HCT116 (cell line): ENCODE measurements at regions not wholly inside any gene's neighbourhood (a gene's known extent, or its start where the extent isn't known, plus 50 kb on each side); places are given as distances from the start of the nearest gene placed in this dataset.

Source experiments
- ATAC-seq: fragments of 200-7000 bp; cut with Tn5 transposase; 2 replicates; pipeline ENCODE4 v1.9.1; 2020; ENCODE audit warnings: mild to moderate bottlenecking, moderate library complexity
- BruUV-seq: library from RNA; stranded (reverse); fragments of 400-500 nt; replicated peaks from 2 replicates; lab custom pipeline; 2021; lab: Mats Ljungman, UMichigan
- CTCF ChIA-PET: fragments of 300-600 bp; sonication (Branson Sonifier 250); formaldehyde crosslinking; loops from one replicate; lab custom pipeline; 2021; ENCODE audit warnings: antibody characterized with exemption; lab: Charles Lee
- POLR2A ChIA-PET: fragments of 300-600, 350-600 bp; sonication (Branson Sonifier 250); formaldehyde crosslinking; loops from one replicate; lab custom pipeline; 2021; ENCODE audit warnings: antibody characterized with exemption; lab: Charles Lee
- RAD21 ChIA-PET, 2 experiments: fragments of 300-600 bp; sonication (Branson Sonifier 250); formaldehyde crosslinking; loops; one replicate each; lab custom pipeline; 2023; ENCODE audit warnings: low total read pairs in 2 of 2; ENCODE audit not compliant: uncharacterized antibody in 2 of 2, unreplicated experiment in 2 of 2, low non-redundant PET in 1 of 2; lab: Charles Lee
- DNase-seq: peaks from one replicate; pipeline ENCODE4 v3.0.0-alpha.2; 2010; ENCODE audit warnings: low read depth, low spot score
- H2AFZ ChIP-seq: fragments of 200-600 bp; shearing (Covaris generic), sonication (generic); 2 replicates; pipeline ENCODE4 v1.6.1; 2017; ENCODE audit warnings: low read depth, mixed run types, mixed read lengths, antibody characterized with exemption, low read length; ENCODE audit not compliant: poor library complexity, severe bottlenecking
- H3K27ac ChIP-seq: 2 replicates; pipeline ENCODE4 v1.5.1; 2012; ENCODE audit warnings: low read depth, low read length
- H3K27me3 ChIP-seq: fragments of 200-600 bp; sonication (generic); 2 replicates; pipeline ENCODE4 v1.6.1; 2016; ENCODE audit warnings: mixed run types, low read length, mixed read lengths; ENCODE audit not compliant: insufficient read depth
- H3K36me3 ChIP-seq, 2 experiments: fragments of 200-500 bp in 1 of 2; fragments of 200-600 bp in 1 of 2; sonication (Bioruptor generic) in 1 of 2; sonication (generic) in 1 of 2; 2 replicates each; pipeline versions ENCODE4 v1.5.1 to v1.6.1; 2014 to 2016; ENCODE audit warnings: low read length in 2 of 2, inconsistent platforms in 1 of 2, mixed read lengths in 1 of 2, mixed run types in 1 of 2; ENCODE audit not compliant: insufficient read depth in 2 of 2, control insufficient read depth in 1 of 2
- H3K4me1 ChIP-seq, 2 experiments: fragments of 200-600 bp in 1 of 2; sonication (generic) in 1 of 2; 2 replicates each; pipeline versions ENCODE4 v1.5.1 to v1.6.1; 2012 to 2017; ENCODE audit warnings: low read length in 2 of 2, inconsistent platforms in 1 of 2, mild to moderate bottlenecking in 1 of 2, mixed read lengths in 1 of 2, mixed run types in 1 of 2, moderate library complexity in 1 of 2; ENCODE audit not compliant: insufficient read depth in 2 of 2, control insufficient read depth in 1 of 2
- H3K4me2 ChIP-seq: fragments of 200-600 bp; sonication (generic); 2 replicates; pipeline ENCODE4 v1.6.1; 2017; ENCODE audit warnings: mixed run types, low read length, mixed read lengths
- H3K4me3 ChIP-seq, 2 experiments: fragments of 200-600 bp in 1 of 2; sonication (generic) in 1 of 2; replicated peaks in 1 of 2; 2 replicates each; pipeline ENCODE4 v1.5.1; 2011 to 2016; ENCODE audit warnings: low read length in 2 of 2, control low read depth in 1 of 2, low read depth in 1 of 2, mild to moderate bottlenecking in 1 of 2, mixed read lengths in 1 of 2, mixed run types in 1 of 2
- H3K79me2 ChIP-seq: fragments of 200-600 bp; sonication (generic); 2 replicates; pipeline ENCODE4 v1.6.1; 2017; ENCODE audit warnings: mild to moderate bottlenecking, mixed run types, low read length, moderate library complexity, mixed read lengths; ENCODE audit not compliant: insufficient read depth
- H3K9ac ChIP-seq: fragments of 200-600 bp; sonication (generic); 2 replicates; pipeline ENCODE4 v1.6.1; 2016; ENCODE audit warnings: low read length, mixed read lengths
- H3K9me2 ChIP-seq: fragments of 200-600 bp; sonication (generic), shearing (Covaris generic); 2 replicates; pipeline ENCODE4 v1.6.1; 2017; ENCODE audit warnings: mixed run types, mild to moderate bottlenecking, moderate library complexity; ENCODE audit not compliant: insufficient read depth
- H3K9me3 ChIP-seq, 2 experiments: fragments of 200-500 bp in 1 of 2; fragments of 200-600 bp in 1 of 2; sonication (Bioruptor generic) in 1 of 2; sonication (generic) in 1 of 2; 2 replicates each; pipeline ENCODE4 v1.6.1; 2014 to 2017; ENCODE audit warnings: low read length in 2 of 2, mixed read lengths in 2 of 2, inconsistent platforms in 1 of 2, low read depth in 1 of 2, mild to moderate bottlenecking in 1 of 2, mixed run types in 1 of 2, moderate library complexity in 1 of 2; ENCODE audit not compliant: control insufficient read depth in 1 of 2, insufficient read depth in 1 of 2
- H4K20me1 ChIP-seq: fragments of 200-600 bp; sonication (generic), shearing (Covaris generic); 2 replicates; pipeline ENCODE4 v1.6.1; 2017; ENCODE audit warnings: mixed run types, mild to moderate bottlenecking, moderate library complexity; ENCODE audit not compliant: insufficient read depth
- CBX3 ChIP-seq: IDR thresholded peaks from 2 replicates; pipeline ENCODE4 v1.6.1; 2012; ENCODE audit warnings: low read depth
- CEBPB ChIP-seq: IDR thresholded peaks from 2 replicates; pipeline ENCODE4 v1.6.1; 2012; ENCODE audit warnings: low read depth
- EZH2phosphoT487 ChIP-seq: fragments of 200-600 bp; IDR thresholded peaks from 2 replicates; pipeline ENCODE4 v1.6.1; 2018; ENCODE audit warnings: antibody characterized with exemption, borderline replicate concordance
- FOSL1 ChIP-seq: IDR thresholded peaks from 2 replicates; pipeline ENCODE4 v1.6.1; 2012; ENCODE audit warnings: low read depth
- JUND ChIP-seq: IDR thresholded peaks from 2 replicates; pipeline ENCODE4 v1.6.1; 2012
- MAX ChIP-seq: IDR thresholded peaks from 2 replicates; pipeline ENCODE4 v1.6.1; 2012
- POLR2AphosphoS5 ChIP-seq: IDR thresholded peaks from 2 replicates; pipeline ENCODE4 v1.6.1; 2011; ENCODE audit warnings: mild to moderate bottlenecking, low read depth, low read length, moderate library complexity
- REST ChIP-seq: IDR thresholded peaks from 2 replicates; pipeline ENCODE4 v1.6.1; 2012; ENCODE audit warnings: low read depth
- SIN3A ChIP-seq: IDR thresholded peaks from 2 replicates; pipeline ENCODE4 v1.6.1; 2012; ENCODE audit warnings: low read depth
- SP1 ChIP-seq: IDR thresholded peaks from 2 replicates; pipeline ENCODE4 v1.6.1; 2012; ENCODE audit warnings: low read depth
- TCF7L2 ChIP-seq: IDR thresholded peaks from 2 replicates; pipeline ENCODE4 v1.7.0; 2011; ENCODE audit warnings: borderline replicate concordance, inconsistent platforms; ENCODE audit not compliant: insufficient read depth, insufficient read length; ENCODE audit errors: extremely low read depth
- ZFX ChIP-seq: fragments of 450-650 bp; IDR thresholded peaks from 2 replicates; pipeline ENCODE4 v1.6.1; 2017
- intact Hi-C: fragments of 100-400 bp; cut with micrococcal nuclease; formaldehyde crosslinking; loops from 2 replicates; pipeline ENCODE4 v1.10.0; 2022

- TF ChIP-seq REST (no peak), POLR2AphosphoS5 (no peak)
These were observed 300.5 kb downstream of the TCERG1L start (continued) for GRCh38 chr10:131010965-131011575.

- no peak for DNase-seq
- H3K27ac ChIP-seq, result no peak overlapping the region
- H4K20me1 ChIP-seq, result no peaks in the 10 kb centered on the region
- no peaks in the 10 kb centered on the region for H3K27me3 ChIP-seq
- ChIA-PET RAD21 (no interaction called here), CTCF (no interaction called here), POLR2A (no interaction called here)
- H3K4me2 ChIP-seq, result no peak overlapping the region
- intact Hi-C loops, result no loop called here
- no peak for ATAC-seq
- no peaks in the 10 kb centered on the region for H3K9me2 ChIP-seq
- H3K4me3 ChIP-seq, result no peak overlapping the region
- no peaks in the 10 kb centered on the region for H3K79me2 ChIP-seq
- H3K36me3 ChIP-seq, result no peaks in the 10 kb centered on the region
- H2AFZ ChIP-seq, result no peak overlapping the region
- no peak overlapping the region for H3K9ac ChIP-seq
- BruUV-seq, result no TSS peak
- H3K9me3 ChIP-seq, result no peaks in the 10 kb centered on the region
- H3K4me1 ChIP-seq, result no peaks in the 10 kb centered on the region
- TF ChIP-seq POLR2AphosphoS5 (no peak), SP1 (no peak), ZFX (no peak), TCF7L2 (no peak), REST (no peak), CBX3 (no peak), SIN3A (no peak), EZH2phosphoT487 (no peak), CEBPB (no peak), FOSL1 (no peak), JUND (no peak), MAX (no peak)
- TF ChIP-seq, all 23 proteins: peak for 0
These were observed 299.4 kb downstream of the TCERG1L start for GRCh38 chr10:131011936-131012640.
